ENCODE measurements at regions not wholly inside any gene's neighbourhood (a gene's known extent, or its start where the extent isn't known, plus 50 kb on each side); places are given as distances from the start of the nearest gene placed in this dataset.
A peak's percentile ranks its signal among the peaks of the same experiment; 100 is the strongest.
"Not testable (repeated sequence)": the region's sequence is repeated elsewhere in the genome, so short reads cannot be mapped to it uniquely, and the experiment has no call there.

DNA sequence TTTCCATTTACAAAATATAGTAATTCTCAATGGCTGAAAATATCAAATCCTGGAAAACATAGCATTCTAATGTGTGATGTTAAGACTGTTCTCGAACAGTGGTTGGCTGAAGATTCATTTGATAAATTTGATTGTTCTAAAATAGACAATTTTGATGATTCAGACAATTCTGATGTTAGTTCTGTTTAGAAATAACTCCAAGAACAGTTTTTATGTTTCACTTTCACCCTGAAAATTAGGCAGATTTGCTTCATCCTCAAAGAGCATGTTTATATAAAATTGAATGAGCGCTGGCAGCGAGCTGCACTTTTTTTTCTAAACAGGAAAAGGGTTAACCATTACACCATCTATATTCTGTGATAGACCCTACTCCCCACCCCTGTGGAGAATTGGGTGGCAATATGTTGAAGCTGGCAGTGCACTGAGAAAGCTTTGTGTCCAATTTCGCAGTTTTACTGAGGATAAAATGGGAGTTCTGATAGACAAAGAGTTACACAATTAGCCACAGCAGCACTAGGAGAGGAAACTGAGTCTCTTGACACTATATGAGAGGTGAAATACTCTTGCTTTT, 69.6 kb upstream of the TMED7 start:
- TF ChIP-seq POLR2AphosphoS5 (IDR thresholded peaks at IDR 0.05) (no peak), EP300 (IDR thresholded peaks at IDR 0.05) (no peak), POLR2A (IDR thresholded peaks at IDR 0.05) (no peak)
- TF ChIP-seq, protein P1, sequence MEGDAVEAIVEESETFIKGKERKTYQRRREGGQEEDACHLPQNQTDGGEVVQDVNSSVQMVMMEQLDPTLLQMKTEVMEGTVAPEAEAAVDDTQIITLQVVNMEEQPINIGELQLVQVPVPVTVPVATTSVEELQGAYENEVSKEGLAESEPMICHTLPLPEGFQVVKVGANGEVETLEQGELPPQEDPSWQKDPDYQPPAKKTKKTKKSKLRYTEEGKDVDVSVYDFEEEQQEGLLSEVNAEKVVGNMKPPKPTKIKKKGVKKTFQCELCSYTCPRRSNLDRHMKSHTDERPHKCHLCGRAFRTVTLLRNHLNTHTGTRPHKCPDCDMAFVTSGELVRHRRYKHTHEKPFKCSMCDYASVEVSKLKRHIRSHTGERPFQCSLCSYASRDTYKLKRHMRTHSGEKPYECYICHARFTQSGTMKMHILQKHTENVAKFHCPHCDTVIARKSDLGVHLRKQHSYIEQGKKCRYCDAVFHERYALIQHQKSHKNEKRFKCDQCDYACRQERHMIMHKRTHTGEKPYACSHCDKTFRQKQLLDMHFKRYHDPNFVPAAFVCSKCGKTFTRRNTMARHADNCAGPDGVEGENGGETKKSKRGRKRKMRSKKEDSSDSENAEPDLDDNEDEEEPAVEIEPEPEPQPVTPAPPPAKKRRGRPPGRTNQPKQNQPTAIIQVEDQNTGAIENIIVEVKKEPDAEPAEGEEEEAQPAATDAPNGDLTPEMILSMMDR (IDR thresholded peaks at IDR 0.05) = no peak
- Histone ChIP-seq H3K4me1 (no peaks in the 10 kb centered on the region), H3K9me3 (no peaks in the 10 kb centered on the region), H3K27me3 (no peaks in the 10 kb centered on the region), H3K4me3 (no peak overlapping the region), H3K36me3 (no peaks in the 10 kb centered on the region), H3K27ac (no peak overlapping the region)
- WGBS, 2 donors (ENCODE audit: low coverage in 1 of 2) = 21 to 55% methylated on average over 3 to 4 of the region's 4 CpGs
- no peak for ATAC-seq

DNA sequence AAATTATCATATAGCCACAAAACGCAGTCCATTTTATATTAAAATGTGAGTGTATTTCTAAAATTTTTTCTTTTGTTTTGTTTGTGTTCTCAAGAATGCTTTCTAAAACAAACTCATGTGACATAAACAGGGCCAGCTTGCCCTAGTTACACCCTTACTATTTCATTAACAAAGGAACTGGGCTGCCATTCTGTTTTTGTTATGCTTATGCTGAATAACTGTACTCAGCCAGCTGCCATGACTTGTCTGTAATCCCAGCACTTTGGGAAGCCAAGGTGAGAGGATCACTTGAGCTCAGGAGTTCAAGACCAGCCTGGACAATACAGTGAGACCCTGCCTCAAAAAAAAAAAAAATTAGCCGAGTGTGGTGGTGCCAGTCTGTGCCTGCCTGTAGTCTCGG, 66.0 kb upstream of the TMED7 start:
- not testable (repeated sequence) for H3K4me3 ChIP-seq, H3K4me1 ChIP-seq, H3K27me3 ChIP-seq, H3K9me3 ChIP-seq, ATAC-seq, H3K36me3 ChIP-seq, H3K27ac ChIP-seq
- 94% methylated on average over 3 of the region's 3 CpGs; no CpG with 5 or more reads in 1 of the 2 donors for WGBS, 2 donors (ENCODE audit: low coverage in 1 of 2)

DNA sequence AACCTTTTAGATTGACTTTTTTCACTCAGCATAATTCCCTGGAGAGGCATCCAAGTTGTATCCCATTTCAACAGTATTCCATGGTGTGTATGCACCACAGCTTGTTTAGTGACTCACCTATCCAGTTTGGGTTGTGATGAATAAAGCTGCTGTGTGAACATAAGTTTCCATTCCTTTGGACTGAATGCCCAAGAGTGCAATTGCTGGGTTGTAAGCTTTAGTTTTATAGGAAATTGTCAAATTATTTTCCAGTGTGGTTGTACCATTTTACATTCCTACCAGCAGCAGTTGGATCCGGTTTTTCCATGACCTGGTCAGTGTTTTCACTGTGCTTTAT, 60.9 kb upstream of the TMED7 start:
- Histone ChIP-seq H3K4me1 (peaks cover 0 to 19% (median 2%) of the 10 kb centered on the region in 3 donors), H3K36me3 (no peaks in the 10 kb centered on the region), H3K27ac (peak overlapping the region in 2 of 4 donors; percentile 10 to 54), H3K9me3 (no peaks in the 10 kb centered on the region), H3K27me3 (no peaks in the 10 kb centered on the region), H3K4me3 (no peak overlapping the region)
- TF ChIP-seq POLR2AphosphoS5 (IDR thresholded peaks at IDR 0.05) (no peak), EP300 (IDR thresholded peaks at IDR 0.05) (no peak), POLR2A (IDR thresholded peaks at IDR 0.05) (no peak)
- TF ChIP-seq, protein P1 (IDR thresholded peaks at IDR 0.05) = no peak
- ATAC-seq = peak; percentile 55
- 33 to 42% methylated on average over 1 of the region's 1 CpG for WGBS, 2 donors (ENCODE audit: low coverage in 1 of 2)

DNA sequence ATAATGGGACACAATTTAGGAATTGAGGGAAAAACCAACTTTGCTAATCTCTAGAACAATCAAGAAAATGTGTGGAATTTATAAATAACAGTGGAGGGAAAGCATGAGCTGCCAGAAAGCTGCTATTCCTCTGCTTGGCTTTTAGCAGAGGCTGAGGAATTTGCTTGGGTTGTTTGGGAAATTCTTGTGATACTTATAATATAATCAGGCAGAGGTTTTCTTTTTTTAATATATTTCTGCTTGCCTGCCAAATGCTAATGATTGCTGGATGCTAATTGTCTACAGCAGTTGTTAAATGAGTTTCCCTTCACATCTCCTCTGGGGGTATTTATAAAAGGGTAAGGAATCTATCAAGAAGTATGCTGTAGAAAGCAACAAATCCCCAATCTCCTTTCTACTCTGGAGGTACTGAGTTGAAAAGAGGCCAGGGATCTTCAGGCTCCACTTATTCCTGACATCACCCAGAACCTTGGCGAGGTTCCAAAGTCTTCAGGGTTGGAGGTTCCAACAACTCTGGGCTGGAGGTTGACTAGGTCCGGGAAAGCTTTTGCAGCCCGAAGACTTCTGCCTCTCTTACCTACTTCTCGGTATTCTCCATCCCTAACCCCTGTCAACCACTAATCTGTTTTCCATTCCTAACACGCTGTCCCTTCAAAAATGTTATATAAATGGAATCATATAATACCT, 60.4 kb upstream of the TMED7 start:
- TF ChIP-seq, protein P1 (IDR thresholded peaks at IDR 0.05) = no peak
- TF ChIP-seq POLR2AphosphoS5 (IDR thresholded peaks at IDR 0.05) (no peak), EP300 (IDR thresholded peaks at IDR 0.05) (no peak), POLR2A (IDR thresholded peaks at IDR 0.05) (no peak)
- Histone ChIP-seq H3K4me3 (no peak overlapping the region), H3K4me1 (peaks cover 0 to 19% (median 2%) of the 10 kb centered on the region in 3 donors), H3K9me3 (no peaks in the 10 kb centered on the region), H3K27me3 (no peaks in the 10 kb centered on the region), H3K36me3 (no peaks in the 10 kb centered on the region), H3K27ac (peak overlapping the region in 3 of 4 donors; percentile 10 to 54 (median 25))
- WGBS, 2 donors (ENCODE audit: low coverage in 1 of 2) = 15 to 34% methylated on average over 5 of the region's 5 CpGs
- ATAC-seq = peak; percentile 57

DNA sequence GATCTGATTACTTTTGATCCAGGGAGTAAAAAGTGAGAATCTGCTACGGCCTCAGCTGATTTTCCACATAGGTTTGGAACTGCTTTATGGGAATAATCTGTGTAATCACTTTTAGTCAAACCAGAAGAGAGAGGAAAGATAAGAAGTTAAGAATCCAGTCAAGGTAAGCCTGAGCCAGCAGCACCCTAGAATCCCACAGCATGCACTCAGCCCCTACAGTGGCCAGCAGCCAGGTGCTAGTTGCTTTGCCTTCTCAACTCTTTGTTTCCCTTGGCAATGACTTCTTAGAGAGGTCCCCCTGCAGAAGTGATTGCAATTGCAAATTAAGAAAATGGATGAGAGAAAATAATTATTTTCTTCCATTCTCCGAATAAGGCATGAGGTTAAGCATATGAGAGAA, 59.7 kb upstream of the TMED7 start:
- Histone ChIP-seq H3K9me3 (no peaks in the 10 kb centered on the region), H3K27me3 (no peaks in the 10 kb centered on the region), H3K27ac (peak overlapping the region in 1 of 4 donors; percentile 10), H3K36me3 (no peaks in the 10 kb centered on the region), H3K4me3 (no peak overlapping the region), H3K4me1 (peaks cover 0 to 19% (median 2%) of the 10 kb centered on the region in 3 donors)
- WGBS, 2 donors (ENCODE audit: low coverage in 1 of 2) = 19 to 26% methylated on average over 2 of the region's 2 CpGs
- ATAC-seq = no peak
- TF ChIP-seq EP300 (IDR thresholded peaks at IDR 0.05) (no peak), POLR2AphosphoS5 (IDR thresholded peaks at IDR 0.05) (no peak), POLR2A (IDR thresholded peaks at IDR 0.05) (no peak)
- TF ChIP-seq, protein P1 (IDR thresholded peaks at IDR 0.05) = no peak
